Muscle of leg (tissue), 3 donors: ENCODE measurements at regions not wholly inside any gene's neighbourhood (a gene's known extent, or its start where the extent isn't known, plus 50 kb on each side); places are given as distances from the start of the nearest gene placed in this dataset.

ENCODE experiments used
- DNase-seq: peaks from one replicate; pipeline ENCODE4 v3.0.0; 2013
- H3K27ac ChIP-seq: one replicate; pipeline ENCODE4 v1.5.1; 2013; ENCODE audit warnings: mild to moderate bottlenecking, low read length, control low read depth
- H3K27me3 ChIP-seq: one replicate; pipeline ENCODE4 v1.6.1; 2013; ENCODE audit warnings: low read length; ENCODE audit not compliant: control insufficient read depth, insufficient read depth
- H3K36me3 ChIP-seq: one replicate; pipeline ENCODE4 v1.6.1; 2013; ENCODE audit warnings: low read length; ENCODE audit not compliant: control insufficient read depth, insufficient read depth
- H3K4me1 ChIP-seq: one replicate; pipeline ENCODE4 v1.6.1; 2013; ENCODE audit warnings: low read length; ENCODE audit not compliant: control insufficient read depth, insufficient read depth
- H3K4me3 ChIP-seq: one replicate; pipeline ENCODE4 v1.5.1; 2013; ENCODE audit warnings: low read length, control low read depth
- H3K9me3 ChIP-seq: replicated peaks from 2 replicates; pipeline ENCODE4 v1.6.1; 2013; ENCODE audit warnings: low read depth, low read length; ENCODE audit not compliant: control insufficient read depth
- WGBS: methylation state at CpG from one replicate; pipeline ENCODE4 v1.1.5; 2013; ENCODE audit warnings: missing lambda C conversion rate; ENCODE audit not compliant: insufficient coverage; 5-methylcytosine and 5-hydroxymethylcytosine counted together

DNA sequence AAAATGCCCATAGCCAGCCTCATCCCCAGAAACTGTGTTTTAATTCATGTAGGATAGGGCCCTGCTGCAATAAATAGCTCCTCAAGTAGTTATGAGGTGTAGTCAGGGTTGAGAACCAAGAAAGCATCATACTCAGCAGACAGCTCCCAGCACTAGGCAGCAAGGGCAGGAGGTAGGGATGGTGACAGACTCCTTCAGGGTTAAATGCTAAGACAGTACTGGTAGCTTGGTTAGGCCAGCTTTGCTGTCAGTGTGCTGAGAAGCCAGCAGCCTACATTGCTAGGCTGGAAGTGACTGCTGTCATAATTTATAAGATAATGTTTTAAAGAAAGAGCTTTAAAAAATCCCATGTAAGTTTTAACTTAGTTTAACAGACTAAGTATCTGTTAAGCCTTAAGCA lies 113.9 kb upstream of the IMMP2L start:
- no peaks in the 10 kb centered on the region for H3K27me3 ChIP-seq
- H3K36me3 ChIP-seq = no peaks in the 10 kb centered on the region
- no peak overlapping the region for H3K4me3 ChIP-seq
- DNase-seq = no peak
- H3K9me3 ChIP-seq = no peaks in the 10 kb centered on the region
- no peaks in the 10 kb centered on the region for H3K4me1 ChIP-seq
- no peak overlapping the region for H3K27ac ChIP-seq

DNA sequence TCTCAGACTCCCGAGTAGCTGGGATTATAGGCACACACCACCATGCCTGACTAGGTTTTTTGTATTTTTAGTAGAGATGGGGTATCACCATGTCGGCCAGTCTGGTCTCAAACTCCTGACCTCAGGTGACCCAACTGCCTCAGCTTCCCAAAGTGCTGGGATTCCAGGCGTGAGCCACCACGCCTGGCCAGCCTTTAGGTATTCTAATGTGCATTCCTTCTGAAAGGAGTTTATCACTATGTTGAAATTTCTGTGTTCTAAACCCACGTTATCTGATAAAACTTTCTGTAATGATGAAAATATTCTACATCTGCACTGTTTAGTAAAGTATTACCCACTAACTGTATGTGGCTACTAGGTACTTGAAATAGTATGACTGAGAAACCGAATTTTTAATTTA lies 110.6 kb upstream of the IMMP2L start:
- no peak overlapping the region for H3K4me3 ChIP-seq
- WGBS = 100% methylated on average over 1 of the region's 6 CpGs
- H3K9me3 ChIP-seq = no peaks in the 10 kb centered on the region
- no peak overlapping the region for H3K27ac ChIP-seq
- no peaks in the 10 kb centered on the region for H3K36me3 ChIP-seq
- no peak for DNase-seq
- no peaks in the 10 kb centered on the region for H3K27me3 ChIP-seq
- H3K4me1 ChIP-seq = no peaks in the 10 kb centered on the region

GRCh38 chr7:111671927-111672326 lies 109.6 kb upstream of the IMMP2L start:
- Histone ChIP-seq H3K27ac (no peak overlapping the region), H3K4me3 (no peak overlapping the region), H3K9me3 (no peaks in the 10 kb centered on the region), H3K27me3 (no peaks in the 10 kb centered on the region), H3K4me1 (no peaks in the 10 kb centered on the region), H3K36me3 (no peaks in the 10 kb centered on the region)
- WGBS = no CpG with 5 or more reads among the region's 2 CpGs
- DNase-seq = no peak

GRCh38 chr7:111668711-111669110 lies 106.4 kb upstream of the IMMP2L start:
- H3K27me3 ChIP-seq = no peaks in the 10 kb centered on the region

DNA sequence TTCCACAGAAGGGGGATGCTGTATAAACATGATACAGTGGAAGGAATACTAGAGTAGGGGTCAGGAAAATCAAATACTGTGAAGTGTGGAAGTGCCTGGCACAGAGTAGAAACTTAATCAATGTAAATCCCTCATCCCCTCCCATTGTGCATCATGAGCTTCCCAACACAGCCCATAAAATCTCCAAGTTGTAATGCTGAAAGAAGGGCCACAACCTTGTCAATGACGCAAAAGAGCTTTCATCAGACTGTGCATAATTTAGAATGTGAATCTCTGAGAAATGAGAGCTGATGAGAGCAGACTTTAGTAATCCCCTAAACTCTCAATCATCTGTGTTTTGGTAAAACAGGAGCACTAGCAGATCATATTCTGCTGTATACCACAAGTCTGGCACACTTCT lies 105.2 kb upstream of the IMMP2L start:
- no peak for DNase-seq
- WGBS = no CpG with 5 or more reads among the region's 1 CpG
- Histone ChIP-seq H3K36me3 (no peaks in the 10 kb centered on the region), H3K27me3 (no peaks in the 10 kb centered on the region), H3K4me3 (no peak overlapping the region), H3K4me1 (no peaks in the 10 kb centered on the region), H3K9me3 (no peaks in the 10 kb centered on the region), H3K27ac (no peak overlapping the region)

More at GRCh38 chr7:111668711-111669110, 106.4 kb upstream of the IMMP2L start:
- DNase-seq = no peak
- no peak overlapping the region for H3K4me3 ChIP-seq
- H3K4me1 ChIP-seq = no peaks in the 10 kb centered on the region
- no peaks in the 10 kb centered on the region for H3K9me3 ChIP-seq
- no peaks in the 10 kb centered on the region for H3K36me3 ChIP-seq
- WGBS = 93% methylated on average over 7 of the region's 9 CpGs
- no peak overlapping the region for H3K27ac ChIP-seq

GRCh38 chr7:111666260-111666659 lies 104.0 kb upstream of the IMMP2L start:
- Histone ChIP-seq H3K4me1 (no peaks in the 10 kb centered on the region), H3K9me3 (no peaks in the 10 kb centered on the region), H3K27ac (no peak overlapping the region), H3K36me3 (no peaks in the 10 kb centered on the region), H3K27me3 (no peaks in the 10 kb centered on the region), H3K4me3 (no peak overlapping the region)
- no CpG with 5 or more reads among the region's 2 CpGs for WGBS
- DNase-seq = no peak

DNA sequence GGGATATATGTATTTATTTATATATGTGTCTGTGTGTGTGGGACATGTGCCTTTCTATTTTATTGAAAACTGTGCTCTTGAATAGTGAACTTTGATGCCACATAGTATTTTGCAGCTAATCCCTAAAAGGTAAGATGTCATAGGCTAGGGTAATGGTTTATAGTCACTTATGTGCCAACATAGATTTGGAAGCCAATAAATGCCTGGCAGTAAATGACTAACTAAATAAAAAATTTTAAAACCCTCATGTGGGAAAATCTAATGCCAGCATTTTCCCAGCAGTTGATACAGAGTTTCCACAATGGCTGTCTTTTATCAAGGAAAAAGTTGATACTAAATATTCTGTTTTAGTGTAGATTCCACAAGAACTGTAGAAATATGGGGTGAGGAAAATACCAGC lies 101.5 kb upstream of the IMMP2L start:
- Histone ChIP-seq H3K36me3 (no peaks in the 10 kb centered on the region), H3K4me1 (no peaks in the 10 kb centered on the region), H3K27me3 (no peaks in the 10 kb centered on the region), H3K4me3 (no peak overlapping the region), H3K27ac (no peak overlapping the region), H3K9me3 (no peaks in the 10 kb centered on the region)
- DNase-seq = no peak

- Histone ChIP-seq H3K4me3 (no peak overlapping the region), H3K9me3 (no peaks in the 10 kb centered on the region), H3K27me3 (no peaks in the 10 kb centered on the region), H3K4me1 (no peaks in the 10 kb centered on the region), H3K36me3 (no peaks in the 10 kb centered on the region), H3K27ac (no peak overlapping the region)
- WGBS = no CpG with 5 or more reads among the region's 2 CpGs
- DNase-seq = no peak
Measured at GRCh38 chr7:111662386-111662785, 100.1 kb upstream of the IMMP2L start.

GRCh38 chr7:111660478-111660877 lies 98.2 kb upstream of the IMMP2L start:
- Histone ChIP-seq H3K4me1 (no peaks in the 10 kb centered on the region), H3K36me3 (no peaks in the 10 kb centered on the region), H3K27me3 (no peaks in the 10 kb centered on the region), H3K27ac (no peak overlapping the region), H3K4me3 (no peak overlapping the region), H3K9me3 (no peaks in the 10 kb centered on the region)
- WGBS = 13% methylated on average over 1 of the region's 1 CpG
- no peak for DNase-seq

- no CpG with 5 or more reads among the region's 1 CpG for WGBS
- H3K36me3 ChIP-seq = no peaks in the 10 kb centered on the region
- no peak overlapping the region for H3K4me3 ChIP-seq
- H3K27ac ChIP-seq = no peak overlapping the region
- no peaks in the 10 kb centered on the region for H3K9me3 ChIP-seq
- H3K4me1 ChIP-seq = no peaks in the 10 kb centered on the region
- H3K27me3 ChIP-seq = no peaks in the 10 kb centered on the region
- no peak for DNase-seq
Measured at GRCh38 chr7:111658546-111658945, 96.3 kb upstream of the IMMP2L start.

DNA sequence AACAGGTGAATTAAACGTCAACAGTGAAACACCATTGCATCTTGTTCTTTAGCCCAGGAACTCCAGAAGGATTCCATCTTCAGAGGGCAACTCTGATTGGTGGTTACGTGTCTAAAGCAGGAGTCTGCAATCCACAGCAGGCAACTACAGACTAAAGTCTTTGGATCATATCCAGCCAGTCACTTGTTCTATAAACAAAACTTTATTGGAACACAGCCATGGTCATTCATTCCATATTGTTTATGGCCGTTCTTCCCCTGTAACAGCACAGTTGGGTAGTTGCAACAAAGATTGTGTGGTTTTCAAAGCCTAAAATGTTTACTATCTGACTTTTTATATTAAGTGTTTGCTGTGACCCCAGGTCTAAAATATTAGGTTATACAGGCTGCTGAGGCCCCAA lies 94.7 kb upstream of the IMMP2L start:
- no peaks in the 10 kb centered on the region for H3K36me3 ChIP-seq
- WGBS = 50% methylated on average over 1 of the region's 3 CpGs
- no peaks in the 10 kb centered on the region for H3K27me3 ChIP-seq
- no peaks in the 10 kb centered on the region for H3K9me3 ChIP-seq
- no peak for DNase-seq
- no peaks in the 10 kb centered on the region for H3K4me1 ChIP-seq
- no peak overlapping the region for H3K27ac ChIP-seq
- no peak overlapping the region for H3K4me3 ChIP-seq
